HPDE6-E6E7 (cell line): ENCODE measurements at regions not wholly inside any gene's neighbourhood (a gene's known extent, or its start where the extent isn't known, plus 50 kb on each side); places are given as distances from the start of the nearest gene placed in this dataset.
"Not testable (repeated sequence)": the region's sequence is repeated elsewhere in the genome, so short reads cannot be mapped to it uniquely, and the experiment has no call there.

ENCODE experiments used
- DNase-seq: peaks from one replicate; pipeline ENCODE4 v3.0.0; 2011; ENCODE audit warnings: missing footprints; ENCODE audit errors: extremely low spot score

DNA sequence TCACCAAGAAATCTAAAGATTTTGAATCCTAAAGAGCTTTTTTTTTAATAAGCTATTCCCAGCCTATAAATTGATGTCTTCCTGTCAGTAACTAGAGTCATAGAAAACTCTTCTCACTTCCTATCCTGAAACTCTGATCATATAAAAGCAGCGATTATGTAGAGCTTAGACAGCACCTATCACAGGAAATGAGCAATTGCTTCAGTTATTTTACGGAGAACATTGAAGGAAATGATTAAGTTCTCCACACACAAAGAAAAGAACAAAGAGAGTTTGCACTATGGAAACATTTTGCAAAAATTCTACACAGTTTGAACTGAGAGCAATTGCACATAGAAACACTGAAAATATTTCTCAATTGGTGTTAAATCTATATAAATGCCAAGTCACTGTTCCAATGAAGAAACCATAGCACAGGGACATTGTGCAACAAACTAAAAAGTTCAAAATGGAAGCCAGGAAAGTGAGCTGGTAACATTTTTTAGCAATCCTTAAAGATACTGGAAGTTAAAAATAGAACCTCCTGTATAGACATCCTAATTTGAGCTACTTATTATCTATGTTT is 291.5 kb upstream of the ARHGEF26 start:
- DNase-seq, result no peak

DNA sequence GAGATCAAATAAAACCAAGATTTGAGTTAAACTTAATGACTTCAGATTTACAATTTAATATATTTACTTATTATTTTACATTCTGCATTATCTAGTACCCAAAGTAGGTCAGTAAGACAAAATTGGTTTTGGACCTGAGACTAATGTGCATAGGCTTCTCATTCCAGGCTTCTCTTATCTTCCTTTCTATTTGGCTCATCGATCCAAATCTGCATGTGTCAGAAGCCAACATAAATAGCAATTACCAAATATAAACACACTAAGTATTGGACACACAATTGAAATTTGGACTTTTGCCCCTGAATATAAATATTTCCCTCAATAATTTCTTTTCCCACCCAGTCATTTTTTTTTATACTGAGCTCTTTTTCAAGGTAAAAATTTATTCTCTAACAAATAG is 290.6 kb upstream of the ARHGEF26 start:
- DNase-seq, result no peak

DNA sequence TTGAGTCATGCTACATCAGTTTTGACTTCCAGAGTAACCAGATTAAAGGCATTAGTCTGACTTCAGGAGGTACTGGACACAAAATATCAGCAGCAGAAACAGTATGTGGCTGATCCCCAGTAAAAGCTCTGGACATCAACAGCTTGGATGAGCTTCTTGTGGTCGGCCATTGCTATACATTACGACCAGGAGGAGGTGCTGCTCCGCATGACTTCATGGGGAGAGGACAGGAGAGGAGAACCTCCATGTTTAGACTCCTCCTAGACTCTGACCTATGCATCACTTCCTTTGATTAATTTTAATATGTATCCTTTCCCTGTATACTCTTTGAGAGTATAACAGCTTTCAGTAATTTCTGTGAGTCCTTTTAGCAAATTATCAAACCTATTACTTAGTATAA is 285.6 kb upstream of the ARHGEF26 start:
- DNase-seq, result no peak

DNA sequence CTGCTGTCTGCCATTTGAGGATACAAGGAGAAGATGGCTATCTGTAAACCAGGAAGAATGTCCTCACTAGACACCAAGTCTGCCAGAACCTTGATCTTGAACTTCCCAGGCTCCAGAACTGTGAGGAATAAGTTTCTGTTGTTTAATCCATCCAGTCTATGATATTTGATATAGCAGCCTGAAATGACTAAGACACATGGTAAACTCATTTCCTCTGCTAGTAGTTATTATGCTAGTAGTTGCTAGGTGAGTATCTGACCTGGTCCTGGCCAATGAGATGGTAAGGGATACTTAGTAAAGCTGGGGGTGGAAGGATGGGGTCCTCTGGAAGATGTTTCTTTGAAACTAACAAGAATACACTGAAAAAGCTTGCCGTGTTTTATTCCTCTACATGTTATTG is 280.7 kb upstream of the ARHGEF26 start:
- DNase-seq, result no peak

DNA sequence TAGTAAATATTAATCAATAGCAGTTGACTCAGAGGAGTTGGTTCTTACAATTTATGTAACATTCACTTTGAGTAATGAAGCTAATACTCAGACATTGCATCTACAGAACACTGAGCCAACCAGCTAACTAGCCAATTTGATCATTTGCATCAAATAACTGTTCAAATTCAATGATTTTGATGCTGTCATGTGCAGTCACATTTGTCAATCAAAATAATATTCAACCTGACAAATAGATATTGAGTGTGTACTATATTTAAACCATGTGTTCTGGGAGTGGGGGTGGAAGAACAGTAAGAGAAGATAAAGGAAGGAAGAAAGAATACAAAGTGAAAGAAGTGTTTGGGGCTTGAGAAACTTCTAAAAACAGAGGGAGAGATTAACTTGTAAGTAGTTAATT is 277.2 kb upstream of the ARHGEF26 start:
- DNase-seq, result no peak

DNA sequence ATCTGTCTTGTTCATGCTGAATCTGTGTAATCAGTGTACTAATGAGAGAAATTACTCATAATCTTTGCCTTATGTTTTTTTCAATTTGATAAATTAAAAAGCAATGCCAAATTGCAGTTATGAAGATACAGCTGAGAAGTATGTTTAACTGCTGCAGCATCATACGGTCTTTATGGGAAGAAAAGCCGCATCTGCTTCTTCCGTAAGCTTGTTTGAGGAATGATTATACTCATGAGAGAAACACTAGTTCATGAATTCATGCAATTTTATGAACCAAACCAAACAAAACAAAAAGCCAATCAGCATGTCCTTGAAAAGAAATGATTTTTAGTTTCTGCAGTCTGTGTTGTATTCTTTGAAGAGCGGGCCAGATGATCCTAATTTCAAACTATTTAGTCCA is 275.9 kb upstream of the ARHGEF26 start:
- DNase-seq, result no peak

DNA sequence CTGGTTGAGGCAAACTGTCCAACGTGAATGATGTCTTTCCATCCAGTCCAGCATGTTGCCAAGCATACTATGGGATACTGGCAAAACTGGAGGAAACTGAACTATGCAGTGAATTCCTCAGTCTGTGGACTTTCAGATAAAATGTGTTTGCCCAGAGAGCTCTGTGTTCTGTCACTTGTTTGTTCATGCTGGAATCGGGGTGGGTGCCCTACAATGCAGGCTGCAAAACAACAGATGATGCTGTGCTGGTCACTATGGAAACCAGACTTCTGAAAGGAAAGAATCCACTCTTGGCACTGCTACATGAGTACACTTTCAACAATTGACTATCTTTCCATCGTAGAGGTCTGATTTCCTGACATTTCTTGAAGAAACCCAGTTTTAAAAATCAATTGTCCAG is 272.5 kb upstream of the ARHGEF26 start:
- no peak for DNase-seq

DNA sequence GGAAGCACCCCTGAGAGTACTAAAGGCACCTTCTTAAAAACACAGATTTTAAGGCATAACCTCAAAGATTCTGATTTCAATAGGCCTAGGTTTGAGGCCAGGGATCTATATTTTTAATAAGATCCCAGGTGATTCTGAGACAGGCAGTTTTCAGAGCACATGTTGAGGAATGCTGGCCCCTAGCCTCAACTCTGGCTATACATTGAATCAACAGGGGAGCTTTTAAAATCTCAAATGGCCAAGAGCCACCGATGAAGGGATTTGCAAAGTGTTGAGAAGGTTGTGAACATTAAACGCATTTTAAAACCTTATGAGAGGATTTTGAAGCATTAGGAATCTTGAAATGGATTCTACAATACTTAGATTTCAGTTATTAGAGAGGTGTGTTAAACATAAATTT is 268.8 kb upstream of the ARHGEF26 start:
- no peak for DNase-seq

DNA sequence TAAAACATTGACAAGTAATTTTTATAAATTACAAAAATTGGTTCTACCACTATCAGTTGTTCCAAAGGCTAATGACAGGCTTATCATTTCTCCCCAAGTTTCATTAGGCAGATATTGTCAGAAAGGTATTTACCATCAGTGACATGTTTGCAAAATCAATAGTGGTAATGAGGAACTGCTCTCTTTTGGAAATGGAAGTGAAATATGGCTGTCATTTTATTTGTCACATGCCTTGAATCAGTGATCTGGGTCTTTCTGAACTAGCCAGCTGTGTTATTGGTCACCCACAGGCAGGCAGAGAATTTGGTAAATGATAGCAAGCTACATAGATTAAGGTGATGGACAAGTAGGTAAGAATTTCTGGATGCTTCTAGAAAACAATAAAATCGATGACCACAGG is 268.0 kb upstream of the ARHGEF26 start:
- no peak for DNase-seq

DNA sequence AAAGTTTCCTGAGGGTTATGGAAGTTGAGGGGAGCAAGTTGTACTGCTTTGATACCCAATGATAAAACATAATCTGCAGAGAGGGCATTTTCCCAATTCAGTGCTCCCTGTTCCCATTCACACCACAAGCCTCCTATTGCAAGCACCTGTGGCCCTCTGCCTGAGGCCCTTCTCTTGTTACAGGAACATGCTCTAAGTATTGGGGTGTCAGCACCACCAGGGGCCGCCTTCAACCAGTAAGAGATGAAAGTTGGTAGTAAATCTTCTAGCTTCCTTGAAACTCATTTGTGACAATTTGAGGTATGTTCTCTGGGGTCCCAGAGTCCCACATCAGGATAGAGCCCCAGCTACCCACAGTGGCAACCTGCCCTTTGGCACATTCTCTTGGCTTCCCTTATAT is 265.4 kb upstream of the ARHGEF26 start:
- no peak for DNase-seq

DNA sequence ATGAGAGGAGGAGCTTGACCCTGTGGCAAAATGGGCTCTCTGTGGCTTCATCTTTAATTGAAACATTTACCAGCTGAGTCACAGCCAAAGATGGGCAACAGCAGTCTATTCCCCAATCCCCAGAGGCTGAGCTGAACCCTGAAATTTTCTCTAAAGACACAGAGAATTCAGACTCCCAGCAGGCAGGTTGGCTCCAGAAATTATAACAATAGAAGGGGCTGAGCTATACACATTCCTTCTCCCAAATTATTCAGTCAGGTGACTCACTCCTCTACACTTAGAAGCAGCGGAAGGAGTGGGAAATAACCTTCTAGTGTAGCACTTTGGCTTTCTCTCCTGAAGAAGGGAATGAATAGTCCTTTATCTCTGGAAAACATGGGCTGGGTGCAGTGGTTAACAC is 264.3 kb upstream of the ARHGEF26 start:
- no peak for DNase-seq

DNA sequence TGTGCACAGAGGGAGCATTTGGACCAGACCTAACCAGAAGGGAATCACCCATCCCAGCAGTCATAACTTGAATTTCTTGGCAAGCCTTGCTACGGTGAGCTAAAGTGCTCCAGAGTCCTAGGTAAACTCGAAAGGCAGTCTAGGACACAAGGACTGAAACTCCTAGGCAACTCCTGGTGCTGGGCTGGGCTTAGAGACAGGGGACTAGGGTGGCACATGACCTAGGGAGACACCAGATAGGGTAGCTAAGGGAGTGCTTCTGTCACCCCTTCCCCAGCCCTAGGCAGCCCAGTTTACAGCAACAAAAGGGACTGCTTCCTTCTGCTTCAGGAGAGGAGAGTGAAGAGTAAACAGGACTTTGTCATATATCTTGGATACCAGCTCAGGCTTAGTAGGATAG is 256.4 kb upstream of the ARHGEF26 start:
- DNase-seq, result no peak

DNA sequence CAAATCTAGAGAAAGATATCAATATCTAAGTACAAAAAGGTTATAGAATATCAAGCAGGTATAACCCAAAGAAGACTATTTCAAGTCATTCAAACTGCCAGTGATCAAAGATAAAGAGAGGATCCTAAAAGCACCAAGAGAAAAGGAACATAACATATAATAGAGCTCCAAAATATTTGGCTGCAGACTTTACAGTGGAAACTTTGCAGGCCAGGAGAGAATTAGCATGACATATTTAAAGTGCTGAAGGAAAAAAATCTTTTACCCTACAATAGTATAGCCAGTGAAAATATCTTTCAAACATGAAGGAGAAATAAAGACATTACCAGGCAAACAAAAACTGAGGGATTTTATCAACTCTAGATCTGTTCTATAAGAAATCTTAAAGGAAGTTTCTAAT is 254.3 kb upstream of the ARHGEF26 start:
- DNase-seq, result no peak

DNA sequence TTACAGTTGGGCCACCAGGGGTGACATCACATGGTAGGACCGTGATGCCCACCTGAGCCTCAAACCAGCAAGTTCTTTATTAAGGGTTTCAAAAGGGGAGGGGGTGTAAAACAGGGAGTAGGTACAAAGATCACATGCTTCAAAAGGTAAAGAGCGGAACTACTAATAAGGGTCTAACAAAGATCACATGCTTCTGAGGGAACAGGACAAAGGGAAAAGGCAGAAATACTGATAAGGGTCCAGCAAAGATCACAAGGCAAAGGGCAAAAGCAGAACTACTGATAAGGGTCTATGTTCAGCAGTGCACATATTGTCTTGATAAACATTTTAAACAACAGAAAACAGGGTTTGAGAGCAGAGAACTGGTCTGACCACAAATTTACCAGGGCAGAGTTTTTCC is 246.8 kb upstream of the ARHGEF26 start:
- not testable (repeated sequence) for DNase-seq

DNA sequence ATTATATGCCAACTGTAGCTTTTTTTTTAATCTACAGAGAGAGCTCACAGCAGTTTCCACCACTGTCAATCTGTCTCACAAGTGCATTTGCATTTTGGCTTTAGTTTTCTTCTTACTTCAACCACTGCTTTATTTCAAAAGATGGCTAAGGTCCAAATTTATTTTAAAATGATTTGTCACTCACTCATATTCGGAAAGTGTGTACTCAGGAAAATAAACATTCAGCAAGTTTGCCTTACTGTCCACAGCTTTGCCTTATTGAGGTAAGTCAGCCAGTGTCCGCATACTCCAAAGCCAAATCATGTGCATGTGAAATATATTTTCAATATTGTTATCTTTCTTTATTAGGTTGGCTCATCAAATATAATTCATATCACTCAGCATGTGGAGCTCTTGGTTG is 240.7 kb upstream of the ARHGEF26 start:
- DNase-seq, result no peak

DNA sequence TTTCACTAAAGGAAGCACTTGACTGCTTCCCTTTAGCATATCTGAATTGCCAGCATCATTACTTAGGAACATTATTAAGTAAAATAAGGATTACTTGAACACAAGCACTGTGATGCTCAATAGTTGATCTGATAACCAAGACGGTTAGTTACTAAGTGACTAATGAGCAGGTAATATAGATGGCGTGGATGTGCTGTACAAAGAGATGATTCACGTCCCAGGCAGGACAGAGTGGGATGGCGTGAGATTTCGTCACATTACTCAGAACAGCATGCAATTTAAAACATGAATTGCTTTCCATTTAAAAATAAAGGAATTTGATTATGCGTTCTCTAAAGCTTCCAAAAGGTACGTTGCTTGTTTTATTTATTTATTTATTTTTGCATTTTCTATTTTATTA is 240.0 kb upstream of the ARHGEF26 start:
- peak; percentile 32 for DNase-seq

DNA sequence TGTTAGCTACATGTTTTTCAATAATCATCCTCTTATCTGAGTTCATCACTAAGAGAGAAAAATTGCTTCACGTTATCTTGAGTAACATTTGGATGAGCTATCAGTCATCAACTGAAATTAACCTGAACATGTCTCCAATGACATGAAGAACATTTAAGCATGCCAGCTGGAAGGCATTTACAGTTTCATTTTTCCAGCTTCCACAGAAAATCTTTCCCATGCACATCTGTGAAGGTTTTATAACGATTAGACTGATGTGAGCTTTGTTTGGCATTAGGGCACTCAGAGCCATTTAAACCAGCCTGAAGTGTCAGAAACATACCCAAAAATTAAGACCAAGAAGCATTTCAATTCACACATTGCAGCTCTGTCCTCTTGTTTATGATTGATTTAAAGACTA is 235.8 kb upstream of the ARHGEF26 start:
- no peak for DNase-seq

DNA sequence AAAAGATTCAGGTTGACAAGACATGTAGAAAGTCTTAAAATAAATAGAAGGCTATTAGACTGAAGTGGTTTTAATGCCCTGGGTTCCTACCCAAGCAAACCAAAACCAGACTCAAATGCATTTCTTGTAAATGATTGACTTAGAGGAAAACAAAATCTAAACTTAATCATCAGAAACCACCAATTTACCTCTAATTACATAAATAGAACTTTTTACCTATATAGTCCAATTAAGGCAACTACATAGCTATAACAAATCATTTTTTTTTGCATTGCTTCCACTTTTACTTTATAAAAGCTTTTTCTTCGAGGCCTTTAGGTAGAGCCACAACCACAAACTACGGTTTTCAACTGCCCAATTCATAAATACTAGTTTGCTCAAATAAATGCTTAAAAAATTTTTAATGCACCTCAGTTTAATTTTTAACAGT is 231.3 kb upstream of the ARHGEF26 start:
- no peak for DNase-seq

DNA sequence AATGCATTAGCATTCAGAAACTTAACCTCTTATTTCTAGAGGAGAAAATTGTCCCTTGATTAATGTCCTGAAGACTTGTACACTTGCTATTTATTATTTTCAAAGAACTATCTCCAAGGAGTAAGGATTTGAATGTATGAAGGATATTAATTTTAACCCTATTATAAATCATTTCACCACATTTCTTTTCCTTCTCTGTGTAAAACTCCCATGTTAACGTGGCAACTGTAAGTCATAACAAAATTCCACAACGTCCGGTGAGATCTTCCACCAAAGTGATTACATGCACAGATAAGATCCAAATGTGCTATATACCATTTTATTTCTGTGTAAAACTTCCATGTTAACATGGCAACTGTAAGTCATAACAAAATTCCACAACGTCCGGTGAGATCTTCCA is 229.1 kb upstream of the ARHGEF26 start:
- DNase-seq, result no peak

DNA sequence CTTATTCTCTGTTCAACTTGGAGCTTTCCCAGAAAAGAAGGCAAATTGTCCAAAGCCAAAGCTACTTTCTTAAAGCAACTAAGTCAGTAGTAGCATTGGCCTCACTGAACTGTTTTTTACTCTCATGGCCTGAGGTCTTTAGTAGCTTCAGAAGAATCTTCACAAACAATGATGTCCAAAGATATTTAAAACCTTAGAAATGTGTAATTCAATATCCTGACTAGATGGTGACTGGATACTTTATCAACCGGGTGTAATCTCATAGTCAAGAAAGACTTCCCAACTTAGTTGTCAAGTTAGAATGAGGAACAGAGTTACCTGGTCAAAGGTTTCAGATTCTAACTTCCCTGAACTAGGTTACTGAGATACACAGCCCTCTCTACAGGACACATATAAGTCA is 226.3 kb upstream of the ARHGEF26 start:
- no peak for DNase-seq

DNA sequence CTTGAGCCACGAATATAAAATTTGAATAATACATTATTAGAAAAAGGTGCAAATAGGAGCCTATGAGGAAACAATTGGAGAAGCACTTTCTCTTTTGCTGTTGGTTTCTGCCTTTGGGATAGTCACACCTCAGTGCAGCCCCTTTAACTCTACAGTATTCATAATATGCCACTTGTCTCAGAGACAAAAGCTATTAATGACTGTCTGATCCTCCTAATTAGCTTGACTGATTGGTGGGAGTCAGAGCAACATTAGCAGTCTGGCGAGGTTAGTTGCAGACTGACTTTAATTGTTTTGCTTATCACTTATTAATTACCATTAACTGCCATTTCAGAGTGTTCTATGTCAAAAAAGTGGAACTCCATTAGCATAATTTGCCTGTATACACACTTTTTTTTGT is 225.0 kb upstream of the ARHGEF26 start:
- DNase-seq, result no peak

DNA sequence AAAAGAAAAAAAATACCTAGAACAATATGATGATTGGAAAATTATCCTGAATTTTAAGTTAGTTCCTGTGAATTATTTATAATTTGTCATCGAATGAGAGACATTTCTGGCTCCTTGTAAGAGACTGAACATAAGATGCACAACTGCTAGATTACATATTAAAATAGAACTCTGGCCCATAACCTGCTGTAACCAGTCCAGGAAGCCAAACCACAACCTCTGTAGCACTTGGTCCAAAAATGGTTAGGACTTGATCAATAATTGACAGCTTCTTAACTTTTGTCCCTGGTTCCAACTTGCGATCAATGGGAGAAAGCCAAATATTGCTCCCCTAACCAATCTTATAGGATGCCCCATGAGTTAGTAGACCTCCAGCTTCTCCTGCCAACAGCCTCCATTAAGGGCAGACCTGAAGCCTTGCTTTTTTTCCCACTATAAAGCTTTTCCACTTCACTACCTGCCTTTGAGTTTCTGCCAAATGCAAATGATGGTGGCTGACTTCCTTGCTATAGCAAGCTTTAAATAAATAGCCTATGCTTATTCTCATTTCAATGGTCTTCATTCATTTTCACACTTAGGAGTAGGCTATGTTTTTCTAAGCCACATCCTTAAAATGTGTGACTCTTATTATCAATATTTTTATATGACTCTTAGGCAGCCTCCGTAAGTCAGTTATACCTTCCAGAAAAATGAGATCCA is 224.0 kb upstream of the ARHGEF26 start:
- DNase-seq, result no peak

DNA sequence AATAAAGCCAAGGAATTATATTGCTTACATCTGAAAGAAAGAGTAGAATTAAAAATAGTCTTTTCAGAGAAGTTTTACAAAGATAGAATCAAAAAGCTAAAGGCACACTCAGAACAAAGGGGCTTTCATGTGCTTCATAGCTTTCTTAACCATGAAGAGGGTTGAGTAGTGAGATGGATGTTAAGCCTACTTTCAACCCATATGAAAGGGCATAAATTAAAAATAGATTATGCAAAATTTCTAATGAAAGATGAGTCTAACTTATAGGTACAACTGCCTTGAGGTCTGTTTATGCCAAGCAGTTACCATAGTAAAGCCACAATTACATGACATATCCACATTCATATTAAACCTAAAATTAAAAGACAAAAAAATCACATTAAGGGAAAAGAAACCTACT is 223.3 kb upstream of the ARHGEF26 start:
- no peak for DNase-seq

DNA sequence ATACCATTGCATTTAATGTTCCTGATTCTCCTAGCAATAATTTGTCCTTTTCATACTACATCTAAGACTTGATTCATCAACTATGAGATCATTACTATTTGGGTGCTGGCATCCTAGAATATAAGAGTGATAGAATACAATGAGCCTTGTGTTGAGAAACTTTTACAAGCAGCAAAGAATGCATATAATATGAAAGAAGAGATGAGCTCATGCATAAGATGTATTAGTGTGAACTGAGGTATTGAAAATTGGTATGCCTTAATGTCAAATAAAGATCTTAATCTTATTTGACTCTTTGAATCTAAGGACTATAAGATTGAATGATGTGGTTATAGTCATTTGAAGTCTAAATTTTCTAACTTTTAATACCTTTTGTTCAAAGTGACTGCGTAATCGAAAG is 220.0 kb upstream of the ARHGEF26 start:
- DNase-seq, result no peak
